ENCODE measurements at regions not wholly inside any gene's neighbourhood (a gene's known extent, or its start where the extent isn't known, plus 50 kb on each side); places are given as distances from the start of the nearest gene placed in this dataset.

DNA sequence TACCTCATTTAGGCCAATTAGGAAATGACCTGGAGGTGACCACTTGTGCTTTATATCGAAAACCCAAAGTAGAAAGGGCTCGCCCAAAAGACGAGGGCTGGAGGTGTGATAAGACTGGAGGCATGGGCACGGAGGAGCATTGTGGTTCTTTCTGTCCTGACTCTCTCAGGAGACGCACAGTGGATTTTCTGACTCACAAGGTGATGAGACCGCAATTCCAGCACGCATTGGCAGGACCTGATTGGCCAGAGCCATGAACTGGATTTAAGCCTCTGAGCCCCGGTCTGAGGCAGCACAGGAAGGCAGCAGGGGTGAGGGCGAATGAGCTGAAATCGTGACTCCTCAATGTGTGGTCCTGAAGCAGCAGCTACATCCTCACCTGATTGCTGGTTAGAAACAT lies 559.1 kb upstream of the SALL1 start:
- Histone ChIP-seq H3K9ac (ENCODE audit: low read depth, low read length) (no peak overlapping the region), H3K36me3 (ENCODE audit: control insufficient read depth, insufficient read depth, low read length) (no peaks in the 10 kb centered on the region), H3K27me3 (ENCODE audit: control insufficient read depth, insufficient read depth, low read length) (peaks cover 5% of the 10 kb centered on the region; the same call in 1 of the 2 replicates), H3K27ac (ENCODE audit: low read depth, low read length) (no peak overlapping the region), H3K9me3 (ENCODE audit: control insufficient read depth, insufficient read depth, low read length) (no peaks in the 10 kb centered on the region), H3K4me1 (ENCODE audit: control insufficient read depth, insufficient read depth, low read length) (peaks cover 6% of the 10 kb centered on the region), H3K4me3 (ENCODE audit: low read depth, low read length) (no peak overlapping the region)

DNA sequence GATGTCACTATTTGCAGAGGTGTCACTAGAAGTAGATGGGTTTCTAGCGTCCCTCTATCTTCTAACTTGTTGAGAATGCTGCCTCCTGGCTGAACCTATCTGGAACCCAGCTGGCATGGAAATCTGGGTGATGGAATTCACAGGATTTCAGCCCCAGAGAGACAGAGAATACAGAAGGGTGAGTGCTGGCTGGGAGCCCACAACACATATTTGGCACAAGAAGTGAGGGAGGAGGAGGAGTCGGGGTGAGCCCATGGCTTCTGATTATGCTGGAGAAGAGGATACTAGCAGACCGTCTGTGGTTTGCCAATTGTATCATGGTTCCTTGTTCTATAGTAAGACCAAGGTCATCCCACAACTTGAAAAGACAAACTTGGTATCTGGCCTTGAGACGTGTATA lies 557.8 kb upstream of the SALL1 start:
- peaks cover 6% of the 10 kb centered on the region for H3K4me1 ChIP-seq (ENCODE audit: control insufficient read depth, insufficient read depth, low read length)
- H3K9me3 ChIP-seq (ENCODE audit: control insufficient read depth, insufficient read depth, low read length), result no peaks in the 10 kb centered on the region; the same call in 1 of the 2 replicates
- H3K27ac ChIP-seq (ENCODE audit: low read depth, low read length), result no peak overlapping the region
- no peak overlapping the region for H3K9ac ChIP-seq (ENCODE audit: low read depth, low read length)
- peaks cover 5% of the 10 kb centered on the region; the same call in 1 of the 2 replicates for H3K27me3 ChIP-seq (ENCODE audit: control insufficient read depth, insufficient read depth, low read length)
- no peaks in the 10 kb centered on the region for H3K36me3 ChIP-seq (ENCODE audit: control insufficient read depth, insufficient read depth, low read length)
- H3K4me3 ChIP-seq (ENCODE audit: low read depth, low read length), result no peak overlapping the region

DNA sequence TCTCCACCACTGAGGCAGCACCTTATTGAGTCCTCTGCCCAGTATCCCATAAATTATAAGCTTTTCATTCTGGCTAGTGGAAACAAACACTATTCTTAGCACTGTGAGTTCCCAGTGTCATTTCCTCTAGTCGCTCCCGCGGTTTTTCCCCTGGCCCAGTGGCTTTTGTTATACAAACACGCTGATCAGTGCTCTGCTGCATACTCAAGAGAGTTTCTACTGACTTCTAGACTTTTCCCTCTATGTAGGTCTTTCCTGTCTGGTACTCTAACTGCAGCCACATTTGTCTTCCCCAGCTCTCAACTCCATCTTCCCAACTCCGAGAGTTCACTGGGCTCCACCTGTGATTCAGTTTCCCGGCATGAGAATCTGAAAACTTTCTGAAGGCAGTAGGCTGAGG lies 556.6 kb upstream of the SALL1 start:
- Histone ChIP-seq H3K9me3 (ENCODE audit: control insufficient read depth, insufficient read depth, low read length) (no peaks in the 10 kb centered on the region; the same call in 1 of the 2 replicates), H3K4me3 (ENCODE audit: low read depth, low read length) (no peak overlapping the region), H3K27ac (ENCODE audit: low read depth, low read length) (no peak overlapping the region), H3K9ac (ENCODE audit: low read depth, low read length) (no peak overlapping the region), H3K36me3 (ENCODE audit: control insufficient read depth, insufficient read depth, low read length) (no peaks in the 10 kb centered on the region), H3K27me3 (ENCODE audit: control insufficient read depth, insufficient read depth, low read length) (peaks cover 5% of the 10 kb centered on the region; the same call in 1 of the 2 replicates), H3K4me1 (ENCODE audit: control insufficient read depth, insufficient read depth, low read length) (peaks cover 6% of the 10 kb centered on the region)

DNA sequence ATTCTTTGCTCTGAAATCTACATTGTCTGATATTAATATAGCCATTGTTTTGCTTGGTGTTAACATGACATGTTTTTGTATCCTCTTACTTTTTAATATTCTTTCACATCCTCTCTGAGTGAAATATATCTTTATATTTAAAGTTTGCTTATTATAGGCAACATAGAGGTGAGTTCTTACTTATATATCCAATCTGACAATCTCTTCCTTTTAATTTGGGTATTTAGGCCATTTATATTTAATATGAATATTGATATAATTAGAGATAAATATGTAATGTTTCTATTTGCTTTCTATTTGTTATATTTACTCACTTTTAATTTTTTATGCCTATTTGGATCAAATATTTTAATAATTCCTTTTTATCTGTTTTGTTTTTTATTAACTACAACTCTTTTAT lies 554.1 kb upstream of the SALL1 start:
- Histone ChIP-seq H3K9ac (ENCODE audit: low read depth, low read length) (no peak overlapping the region), H3K4me1 (ENCODE audit: control insufficient read depth, insufficient read depth, low read length) (peaks cover 6% of the 10 kb centered on the region), H3K36me3 (ENCODE audit: control insufficient read depth, insufficient read depth, low read length) (no peaks in the 10 kb centered on the region), H3K27me3 (ENCODE audit: control insufficient read depth, insufficient read depth, low read length) (peaks cover 5% of the 10 kb centered on the region; the same call in 1 of the 2 replicates), H3K9me3 (ENCODE audit: control insufficient read depth, insufficient read depth, low read length) (no peaks in the 10 kb centered on the region; the same call in 1 of the 2 replicates), H3K4me3 (ENCODE audit: low read depth, low read length) (no peak overlapping the region), H3K27ac (ENCODE audit: low read depth, low read length) (no peak overlapping the region)

DNA sequence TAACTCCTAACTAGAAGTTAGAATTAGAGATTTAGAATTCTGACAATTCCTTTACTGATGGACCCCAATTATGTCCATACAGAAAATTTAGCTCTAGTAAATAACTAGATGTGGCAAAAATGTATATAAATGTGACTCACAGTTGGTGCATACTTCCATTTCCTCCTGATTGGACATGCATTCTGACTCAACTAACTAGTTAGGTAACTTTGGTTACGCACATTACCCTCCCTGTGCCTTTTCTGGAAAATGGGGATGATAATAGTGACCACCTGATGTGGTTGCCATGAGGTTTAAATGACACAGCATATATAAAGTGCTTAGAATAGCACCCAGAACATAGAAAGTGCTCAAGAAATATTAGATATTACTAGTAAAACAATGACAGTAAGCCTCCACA lies 550.0 kb upstream of the SALL1 start:
- H3K9me3 ChIP-seq (ENCODE audit: control insufficient read depth, insufficient read depth, low read length), result no peaks in the 10 kb centered on the region; the same call in 1 of the 2 replicates
- H3K36me3 ChIP-seq (ENCODE audit: control insufficient read depth, insufficient read depth, low read length), result no peaks in the 10 kb centered on the region

DNA sequence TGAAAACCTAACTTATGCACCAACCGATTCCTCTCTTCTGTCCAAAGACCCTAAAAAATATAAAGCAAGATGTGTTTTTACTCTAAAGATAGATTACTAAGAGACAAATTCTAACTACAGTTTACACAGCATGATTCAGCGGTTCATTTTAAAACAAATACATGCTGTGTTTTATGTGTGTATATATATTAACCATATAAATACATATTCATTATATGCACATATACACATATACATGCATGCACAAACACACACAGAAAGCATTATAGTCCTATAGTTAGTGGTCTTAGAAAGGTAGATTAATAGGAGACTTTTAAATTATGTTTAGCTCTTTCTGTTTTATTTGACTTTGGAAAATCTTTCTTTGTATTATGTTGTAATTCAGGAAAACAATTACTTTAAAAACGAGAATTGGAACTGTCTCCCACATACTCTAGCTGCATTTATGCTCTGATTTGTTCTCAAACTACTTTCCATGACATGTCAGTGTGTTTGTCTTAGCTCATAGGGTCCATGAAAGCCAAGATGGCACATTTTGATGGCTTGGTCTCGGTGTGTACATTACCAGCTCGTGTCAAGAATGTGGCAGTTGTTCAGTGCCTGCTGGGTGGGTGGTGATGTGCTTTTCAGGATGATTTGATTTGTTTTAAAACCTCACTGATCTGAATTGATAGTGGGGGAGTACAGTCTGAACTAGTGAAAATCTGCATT lies 548.8 kb upstream of the SALL1 start:
- Histone ChIP-seq H3K9ac (ENCODE audit: low read depth, low read length) (no peak overlapping the region), H3K36me3 (ENCODE audit: control insufficient read depth, insufficient read depth, low read length) (no peaks in the 10 kb centered on the region), H3K9me3 (ENCODE audit: control insufficient read depth, insufficient read depth, low read length) (no peaks in the 10 kb centered on the region; the same call in 1 of the 2 replicates), H3K27me3 (ENCODE audit: control insufficient read depth, insufficient read depth, low read length) (no peaks in the 10 kb centered on the region), H3K27ac (ENCODE audit: low read depth, low read length) (no peak overlapping the region), H3K4me1 (ENCODE audit: control insufficient read depth, insufficient read depth, low read length) (no peaks in the 10 kb centered on the region), H3K4me3 (ENCODE audit: low read depth, low read length) (no peak overlapping the region)

More for the DNA sequence above, 550.0 kb upstream of the SALL1 start:
- Histone ChIP-seq H3K27ac (ENCODE audit: low read depth, low read length) (no peak overlapping the region), H3K9ac (ENCODE audit: low read depth, low read length) (no peak overlapping the region), H3K27me3 (ENCODE audit: control insufficient read depth, insufficient read depth, low read length) (no peaks in the 10 kb centered on the region), H3K4me3 (ENCODE audit: low read depth, low read length) (no peak overlapping the region), H3K4me1 (ENCODE audit: control insufficient read depth, insufficient read depth, low read length) (no peaks in the 10 kb centered on the region)

DNA sequence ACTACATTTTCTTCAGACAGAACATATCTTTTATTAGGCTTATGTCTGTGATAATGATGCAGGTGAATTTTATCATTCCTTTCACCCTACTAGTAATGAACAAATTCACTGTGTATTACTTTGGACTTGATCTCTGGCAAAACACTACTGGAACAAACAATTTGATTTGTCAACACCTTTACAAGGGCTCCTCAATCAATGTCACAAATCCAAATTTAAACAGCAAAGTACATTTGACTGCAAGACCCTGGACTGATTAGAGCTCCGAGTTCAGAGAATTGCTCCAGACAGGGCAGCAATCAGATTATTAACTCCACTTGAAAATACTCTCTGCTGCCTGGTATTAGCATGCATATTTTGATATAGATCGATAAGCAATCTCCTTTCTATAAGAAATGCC lies 547.6 kb upstream of the SALL1 start:
- Histone ChIP-seq H3K4me1 (ENCODE audit: control insufficient read depth, insufficient read depth, low read length) (no peaks in the 10 kb centered on the region), H3K9ac (ENCODE audit: low read depth, low read length) (no peak overlapping the region), H3K27me3 (ENCODE audit: control insufficient read depth, insufficient read depth, low read length) (no peaks in the 10 kb centered on the region), H3K36me3 (ENCODE audit: control insufficient read depth, insufficient read depth, low read length) (no peaks in the 10 kb centered on the region), H3K9me3 (ENCODE audit: control insufficient read depth, insufficient read depth, low read length) (no peaks in the 10 kb centered on the region), H3K27ac (ENCODE audit: low read depth, low read length) (no peak overlapping the region), H3K4me3 (ENCODE audit: low read depth, low read length) (no peak overlapping the region)

DNA sequence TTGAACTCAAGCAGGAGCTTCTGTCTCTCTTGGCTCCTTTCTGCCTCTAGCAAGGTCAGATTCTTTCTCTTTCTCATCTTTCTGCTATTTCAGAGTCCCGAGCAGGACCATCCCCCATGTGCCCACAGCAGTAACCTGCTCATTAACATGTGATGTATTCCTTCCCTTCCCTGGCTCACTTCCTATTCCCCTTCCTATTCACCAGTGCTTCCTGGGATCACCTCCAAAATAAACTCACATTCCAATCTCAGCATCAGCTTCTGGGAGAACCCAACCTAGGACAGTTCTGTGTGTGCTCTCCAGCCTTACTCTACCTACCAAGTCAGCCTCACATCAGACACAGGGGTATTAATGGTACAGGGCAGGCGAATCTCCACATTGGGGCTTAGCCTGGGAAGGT lies 546.4 kb upstream of the SALL1 start:
- H3K36me3 ChIP-seq (ENCODE audit: control insufficient read depth, insufficient read depth, low read length), result no peaks in the 10 kb centered on the region
- H3K27ac ChIP-seq (ENCODE audit: low read depth, low read length), result no peak overlapping the region
- H3K9ac ChIP-seq (ENCODE audit: low read depth, low read length), result no peak overlapping the region
- H3K4me3 ChIP-seq (ENCODE audit: low read depth, low read length), result no peak overlapping the region
- H3K27me3 ChIP-seq (ENCODE audit: control insufficient read depth, insufficient read depth, low read length), result no peaks in the 10 kb centered on the region
- H3K4me1 ChIP-seq (ENCODE audit: control insufficient read depth, insufficient read depth, low read length), result no peaks in the 10 kb centered on the region
- H3K9me3 ChIP-seq (ENCODE audit: control insufficient read depth, insufficient read depth, low read length), result no peaks in the 10 kb centered on the region

DNA sequence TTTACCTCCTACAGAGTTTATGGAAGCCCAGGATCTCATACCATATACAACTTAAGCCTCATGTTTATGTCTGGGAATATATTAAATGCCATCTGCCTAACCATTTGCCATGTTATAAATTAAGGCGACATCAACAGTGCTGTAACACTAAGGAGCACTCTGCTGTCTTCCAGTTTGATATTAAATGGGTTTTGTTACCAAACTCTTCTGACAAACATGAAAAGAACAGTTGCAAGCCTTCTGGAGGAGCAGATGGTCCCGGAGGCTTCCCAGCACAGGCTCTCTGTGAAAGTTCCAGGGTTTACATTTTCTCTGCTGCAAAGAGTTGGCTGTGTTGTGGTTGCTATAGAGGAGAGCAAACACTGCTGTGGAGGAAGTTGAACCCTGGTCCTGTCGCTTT lies 545.3 kb upstream of the SALL1 start:
- no peak overlapping the region for H3K4me3 ChIP-seq (ENCODE audit: low read depth, low read length)
- H3K9ac ChIP-seq (ENCODE audit: low read depth, low read length), result no peak overlapping the region
- no peaks in the 10 kb centered on the region for H3K36me3 ChIP-seq (ENCODE audit: control insufficient read depth, insufficient read depth, low read length)
- H3K27me3 ChIP-seq (ENCODE audit: control insufficient read depth, insufficient read depth, low read length), result no peaks in the 10 kb centered on the region
- H3K27ac ChIP-seq (ENCODE audit: low read depth, low read length), result no peak overlapping the region
- H3K4me1 ChIP-seq (ENCODE audit: control insufficient read depth, insufficient read depth, low read length), result no peaks in the 10 kb centered on the region
- H3K9me3 ChIP-seq (ENCODE audit: control insufficient read depth, insufficient read depth, low read length), result peaks cover 3% of the 10 kb centered on the region; the same call in 1 of the 2 replicates

DNA sequence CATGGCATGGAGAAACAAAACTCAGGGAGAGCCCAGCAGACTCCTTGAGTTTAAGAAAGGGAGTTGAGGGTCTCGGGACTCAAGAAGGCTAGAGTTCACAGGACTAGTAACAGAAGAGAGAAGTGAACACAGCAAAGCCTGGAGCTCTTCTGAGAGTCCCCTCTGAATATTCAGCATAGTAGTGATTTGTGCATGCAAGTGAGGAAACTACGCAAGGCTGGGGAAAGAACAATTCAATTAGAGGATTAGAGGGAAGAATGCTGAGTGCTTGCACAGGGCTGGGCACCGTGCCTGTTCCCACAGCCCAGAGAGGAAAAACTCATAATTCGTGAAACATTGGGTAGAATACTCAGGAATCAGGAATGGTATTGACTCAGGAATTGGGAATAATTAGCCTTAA lies 540.0 kb upstream of the SALL1 start:
- H3K27ac ChIP-seq (ENCODE audit: low read depth, low read length), result no peak overlapping the region
- no peaks in the 10 kb centered on the region for H3K36me3 ChIP-seq (ENCODE audit: control insufficient read depth, insufficient read depth, low read length)
- H3K9ac ChIP-seq (ENCODE audit: low read depth, low read length), result no peak overlapping the region
- H3K4me1 ChIP-seq (ENCODE audit: control insufficient read depth, insufficient read depth, low read length), result no peaks in the 10 kb centered on the region
- no peaks in the 10 kb centered on the region for H3K27me3 ChIP-seq (ENCODE audit: control insufficient read depth, insufficient read depth, low read length)
- peaks cover 6% of the 10 kb centered on the region; the same call in 1 of the 2 replicates for H3K9me3 ChIP-seq (ENCODE audit: control insufficient read depth, insufficient read depth, low read length)
- no peak overlapping the region for H3K4me3 ChIP-seq (ENCODE audit: low read depth, low read length)

DNA sequence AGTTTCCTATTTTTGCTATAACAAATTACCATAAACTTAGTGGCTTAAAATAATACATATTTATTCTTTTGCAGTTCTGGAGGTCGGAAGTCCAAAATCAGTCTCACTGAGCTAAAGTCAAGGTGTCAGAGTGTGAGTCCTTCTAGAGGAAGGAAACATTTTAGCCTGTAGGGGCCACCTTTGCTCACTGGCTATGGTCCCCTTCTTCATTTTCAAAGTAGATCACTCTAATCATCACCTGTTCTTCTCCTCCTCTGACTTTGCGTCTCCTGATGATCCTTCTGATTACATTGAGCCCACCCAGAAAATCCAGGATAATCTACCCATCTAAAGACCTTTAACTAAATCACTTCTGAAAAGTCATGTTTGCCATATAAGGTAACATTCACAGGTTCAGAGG lies 534.4 kb upstream of the SALL1 start:
- H3K36me3 ChIP-seq (ENCODE audit: control insufficient read depth, insufficient read depth, low read length), result no peaks in the 10 kb centered on the region
- H3K4me3 ChIP-seq (ENCODE audit: low read depth, low read length), result no peak overlapping the region
- H3K27me3 ChIP-seq (ENCODE audit: control insufficient read depth, insufficient read depth, low read length), result no peaks in the 10 kb centered on the region
- H3K4me1 ChIP-seq (ENCODE audit: control insufficient read depth, insufficient read depth, low read length), result peaks cover 17% of the 10 kb centered on the region
- no peak overlapping the region for H3K27ac ChIP-seq (ENCODE audit: low read depth, low read length)
- no peaks in the 10 kb centered on the region for H3K9me3 ChIP-seq (ENCODE audit: control insufficient read depth, insufficient read depth, low read length)
- H3K9ac ChIP-seq (ENCODE audit: low read depth, low read length), result no peak overlapping the region

Data from HUES48 (cell line).